ENCODE measurements at regions not wholly inside any gene's neighbourhood (a gene's known extent, or its start where the extent isn't known, plus 50 kb on each side); places are given as distances from the start of the nearest gene placed in this dataset.

GRCh38 chr15:26212109-26212508, 349.0 kb upstream of the ATP10A start:
- Histone ChIP-seq H4K20me1 (ENCODE audit: insufficient read depth) (no peaks in the 10 kb centered on the region), H3K9me2 (ENCODE audit: insufficient read depth) (no peaks in the 10 kb centered on the region), H3K4me3 (replicated peaks in 1 of 2; ENCODE audit: low read depth in 1 of 2, low read length in 2 of 2) (no peak overlapping the region), H3K9me3 (ENCODE audit: control insufficient read depth in 1 of 2, insufficient read depth in 1 of 2, low read depth in 1 of 2, low read length in 2 of 2) (peaks cover 0 to 37% of the 10 kb centered on the region in 2 experiments; a peak in 2 of 4 replicates), H3K4me2 (ENCODE audit: low read length) (no peak overlapping the region), H3K36me3 (ENCODE audit: control insufficient read depth in 1 of 2, insufficient read depth in 2 of 2, low read length in 2 of 2) (no peaks in the 10 kb centered on the region), H3K27ac (ENCODE audit: low read depth, low read length) (no peak overlapping the region), H3K9ac (ENCODE audit: low read length) (no peak overlapping the region), H2AFZ (ENCODE audit: low read depth, low read length, poor library complexity, severe bottlenecking) (no peak overlapping the region), H3K27me3 (ENCODE audit: insufficient read depth, low read length) (no peaks in the 10 kb centered on the region), H3K79me2 (ENCODE audit: insufficient read depth, low read length) (no peaks in the 10 kb centered on the region), H3K4me1 (ENCODE audit: control insufficient read depth in 1 of 2, insufficient read depth in 2 of 2, low read length in 2 of 2) (no peaks in the 10 kb centered on the region)
- ChIA-PET CTCF (no interaction called here), RAD21 (ENCODE audit: low non-redundant PET in 1 of 2, low total read pairs in 2 of 2, uncharacterized antibody in 2 of 2, unreplicated experiment in 2 of 2) (no interaction called here), POLR2A (no interaction called here)
- DNase-seq (ENCODE audit: low read depth, low spot score) (no peak), ATAC-seq (no peak)
- BruUV-seq (replicated peaks) = no TSS peak
- TF ChIP-seq YY1 (IDR thresholded peaks at IDR 0.05; ENCODE audit: extremely low read depth, insufficient replicate concordance, low read depth, low read length) = no peak
- no peak for TF ChIP-seq RAD21 (IDR thresholded peaks at IDR 0.05; ENCODE audit: low read depth)
- no peak for TF ChIP-seq TCF7L2 (IDR thresholded peaks at IDR 0.05; ENCODE audit: borderline replicate concordance, extremely low read depth, insufficient read depth, insufficient read length)
- TF ChIP-seq SRF (IDR thresholded peaks at IDR 0.05; ENCODE audit: low read depth) = no peak
- TF ChIP-seq SP1 (IDR thresholded peaks at IDR 0.05; ENCODE audit: low read depth) = no peak
- no peak for TF ChIP-seq CTCF (IDR thresholded peaks at IDR 0.05 in 2 of 3, conservative IDR thresholded peaks at IDR 0.05 in 1 of 3; ENCODE audit: borderline replicate concordance in 1 of 3, insufficient read depth in 1 of 3, low read depth in 2 of 3, low read length in 2 of 3)
- intact Hi-C loops (cut with micrococcal nuclease) = no loop called here

- intact Hi-C loops (cut with micrococcal nuclease) = no loop called here
- Histone ChIP-seq H3K9ac (ENCODE audit: low read length) (no peak overlapping the region), H3K4me2 (ENCODE audit: low read length) (no peak overlapping the region), H3K36me3 (ENCODE audit: control insufficient read depth in 1 of 2, insufficient read depth in 2 of 2, low read length in 2 of 2) (no peaks in the 10 kb centered on the region), H2AFZ (ENCODE audit: low read depth, low read length, poor library complexity, severe bottlenecking) (no peak overlapping the region), H3K9me3 (ENCODE audit: control insufficient read depth in 1 of 2, insufficient read depth in 1 of 2, low read depth in 1 of 2, low read length in 2 of 2) (peaks cover 6 to 43% of the 10 kb centered on the region in 2 experiments; a peak in 2 of 4 replicates), H4K20me1 (ENCODE audit: insufficient read depth) (no peaks in the 10 kb centered on the region), H3K79me2 (ENCODE audit: insufficient read depth, low read length) (no peaks in the 10 kb centered on the region), H3K27me3 (ENCODE audit: insufficient read depth, low read length) (no peaks in the 10 kb centered on the region), H3K4me1 (ENCODE audit: control insufficient read depth in 1 of 2, insufficient read depth in 2 of 2, low read length in 2 of 2) (no peaks in the 10 kb centered on the region), H3K9me2 (ENCODE audit: insufficient read depth) (no peaks in the 10 kb centered on the region), H3K27ac (ENCODE audit: low read depth, low read length) (no peak overlapping the region), H3K4me3 (replicated peaks in 1 of 2; ENCODE audit: low read depth in 1 of 2, low read length in 2 of 2) (no peak overlapping the region)
- DNase-seq (ENCODE audit: low read depth, low spot score) = no peak
- ChIA-PET RAD21 (ENCODE audit: low non-redundant PET in 1 of 2, low total read pairs in 2 of 2, uncharacterized antibody in 2 of 2, unreplicated experiment in 2 of 2) (no interaction called here), POLR2A (no interaction called here), CTCF (no interaction called here)
- TF ChIP-seq CEBPB (IDR thresholded peaks at IDR 0.05; ENCODE audit: low read depth) (no peak), FOSL1 (IDR thresholded peaks at IDR 0.05; ENCODE audit: low read depth) (no peak), JUND (IDR thresholded peaks at IDR 0.05) (no peak)
- ATAC-seq = no peak
- BruUV-seq (replicated peaks) = no TSS peak
These were observed 347.9 kb upstream of the ATP10A start for GRCh38 chr15:26210980-26211379.
